ENCODE measurements at regions not wholly inside any gene's neighbourhood (a gene's known extent, or its start where the extent isn't known, plus 50 kb on each side); places are given as distances from the start of the nearest gene placed in this dataset.

GRCh38 chr6:165973473-165973872 is 194.2 kb downstream of the TBXT start:
- Histone ChIP-seq H3K4me3 (no peak overlapping the region), H3K9me3 (replicated peaks) (no peaks in the 10 kb centered on the region), H3K27me3 (0 out of 2 replicates have a peak, but pooled peaks cover 3% of the 10 kb centered on the region), H3K27ac (no peak overlapping the region), H3K36me3 (no peaks in the 10 kb centered on the region), H3K4me1 (no peaks in the 10 kb centered on the region)
- DNase-seq: peak in 1 of 2 experiments; percentile 24

GRCh38 chr6:165972139-165972802 is 195.4 kb downstream of the TBXT start:
- Histone ChIP-seq H3K27ac (no peak overlapping the region), H3K4me1 (no peaks in the 10 kb centered on the region), H3K27me3 (0 out of 2 replicates have a peak, but pooled peaks cover 3% of the 10 kb centered on the region), H3K9me3 (replicated peaks) (no peaks in the 10 kb centered on the region), H3K36me3 (no peaks in the 10 kb centered on the region), H3K4me3 (no peak overlapping the region)
- DNase-seq: no peak

GRCh38 chr6:165971202-165971601 is 196.4 kb downstream of the TBXT start:
- H3K27ac ChIP-seq: no peak overlapping the region

GRCh38 chr6:165970001-165970400 is 197.7 kb downstream of the TBXT start:
- no peak overlapping the region for H3K27ac ChIP-seq
- H3K4me3 ChIP-seq: no peak overlapping the region
- 0 out of 2 replicates have a peak, but pooled peaks cover 3% of the 10 kb centered on the region for H3K27me3 ChIP-seq
- DNase-seq: no peak
- H3K4me1 ChIP-seq: no peaks in the 10 kb centered on the region
- no peaks in the 10 kb centered on the region for H3K36me3 ChIP-seq
- no peaks in the 10 kb centered on the region for H3K9me3 ChIP-seq (replicated peaks)

More at GRCh38 chr6:165971202-165971601, 196.4 kb downstream of the TBXT start:
- DNase-seq: no peak
- Histone ChIP-seq H3K27me3 (0 out of 2 replicates have a peak, but pooled peaks cover 3% of the 10 kb centered on the region), H3K4me1 (no peaks in the 10 kb centered on the region), H3K4me3 (no peak overlapping the region), H3K9me3 (replicated peaks) (no peaks in the 10 kb centered on the region), H3K36me3 (no peaks in the 10 kb centered on the region)

GRCh38 chr6:165969184-165969583 is 198.5 kb downstream of the TBXT start:
- H3K27me3 ChIP-seq: peaks cover 5% of the 10 kb centered on the region; the same call in 1 of the 2 replicates
- DNase-seq: no peak
- no peak overlapping the region for H3K4me3 ChIP-seq

GRCh38 chr6:165968408-165968807 is 199.2 kb downstream of the TBXT start:
- Histone ChIP-seq H3K27me3 (peaks cover 7% of the 10 kb centered on the region; the same call in 1 of the 2 replicates), H3K9me3 (replicated peaks) (no peaks in the 10 kb centered on the region), H3K27ac (no peak overlapping the region), H3K4me3 (no peak overlapping the region), H3K4me1 (no peaks in the 10 kb centered on the region), H3K36me3 (no peaks in the 10 kb centered on the region)
- DNase-seq: no peak

More at GRCh38 chr6:165969184-165969583, 198.5 kb downstream of the TBXT start:
- Histone ChIP-seq H3K27ac (no peak overlapping the region), H3K9me3 (replicated peaks) (no peaks in the 10 kb centered on the region), H3K36me3 (no peaks in the 10 kb centered on the region), H3K4me1 (no peaks in the 10 kb centered on the region)

- H3K27me3 ChIP-seq: peaks cover 7% of the 10 kb centered on the region; the same call in 1 of the 2 replicates
- H3K36me3 ChIP-seq: no peaks in the 10 kb centered on the region
- H3K27ac ChIP-seq: no peak overlapping the region
- no peak for DNase-seq
- H3K4me1 ChIP-seq: no peaks in the 10 kb centered on the region
- no peak overlapping the region for H3K4me3 ChIP-seq
- no peaks in the 10 kb centered on the region for H3K9me3 ChIP-seq (replicated peaks)
Measured at GRCh38 chr6:165967810-165968407, 199.7 kb downstream of the TBXT start.

GRCh38 chr6:165963750-165964149 is 203.9 kb downstream of the TBXT start:
- Histone ChIP-seq H3K36me3 (no peaks in the 10 kb centered on the region), H3K4me1 (no peaks in the 10 kb centered on the region), H3K9me3 (replicated peaks) (no peaks in the 10 kb centered on the region), H3K27me3 (peaks cover 7% of the 10 kb centered on the region), H3K27ac (no peak overlapping the region), H3K4me3 (no peak overlapping the region)
- no peak for DNase-seq

GRCh38 chr6:165962366-165962765 is 205.3 kb downstream of the TBXT start:
- Histone ChIP-seq H3K27me3 (peaks cover 7% of the 10 kb centered on the region), H3K27ac (no peak overlapping the region), H3K9me3 (replicated peaks) (no peaks in the 10 kb centered on the region), H3K36me3 (no peaks in the 10 kb centered on the region), H3K4me3 (no peak overlapping the region), H3K4me1 (no peaks in the 10 kb centered on the region)
- DNase-seq: no peak

GRCh38 chr6:165961233-165961632 is 206.4 kb downstream of the TBXT start:
- Histone ChIP-seq H3K27me3 (peaks cover 7% of the 10 kb centered on the region), H3K36me3 (no peaks in the 10 kb centered on the region), H3K4me3 (no peak overlapping the region), H3K9me3 (replicated peaks) (no peaks in the 10 kb centered on the region), H3K4me1 (no peaks in the 10 kb centered on the region), H3K27ac (no peak overlapping the region)
- peak in 1 of 2 experiments; percentile 19 for DNase-seq

- Histone ChIP-seq H3K36me3 (no peaks in the 10 kb centered on the region), H3K27me3 (peaks cover 7% of the 10 kb centered on the region), H3K4me3 (no peak overlapping the region), H3K27ac (no peak overlapping the region), H3K4me1 (no peaks in the 10 kb centered on the region), H3K9me3 (replicated peaks) (no peaks in the 10 kb centered on the region)
- DNase-seq: no peak
Measured at GRCh38 chr6:165960695-165961094, 207.0 kb downstream of the TBXT start.

GRCh38 chr6:165959627-165960026 is 208.0 kb downstream of the TBXT start:
- peaks cover 6% of the 10 kb centered on the region for H3K27me3 ChIP-seq
- no peak overlapping the region for H3K4me3 ChIP-seq
- H3K36me3 ChIP-seq: no peaks in the 10 kb centered on the region
- H3K9me3 ChIP-seq (replicated peaks): no peaks in the 10 kb centered on the region
- no peak overlapping the region for H3K27ac ChIP-seq
- no peaks in the 10 kb centered on the region for H3K4me1 ChIP-seq
- DNase-seq: no peak

GRCh38 chr6:165956874-165957273 is 210.8 kb downstream of the TBXT start:
- Histone ChIP-seq H3K27ac (no peak overlapping the region), H3K9me3 (replicated peaks) (no peaks in the 10 kb centered on the region), H3K4me3 (no peak overlapping the region), H3K4me1 (no peaks in the 10 kb centered on the region), H3K27me3 (peaks cover 5% of the 10 kb centered on the region; the same call in 1 of the 2 replicates), H3K36me3 (no peaks in the 10 kb centered on the region)
- no peak for DNase-seq

- Histone ChIP-seq H3K27ac (no peak overlapping the region), H3K4me3 (no peak overlapping the region), H3K27me3 (peaks cover 15% of the 10 kb centered on the region; the same call in 1 of the 2 replicates), H3K4me1 (no peaks in the 10 kb centered on the region), H3K36me3 (no peaks in the 10 kb centered on the region), H3K9me3 (replicated peaks) (no peaks in the 10 kb centered on the region)
- DNase-seq: no peak
Measured at GRCh38 chr6:165952514-165952913, 215.1 kb downstream of the TBXT start.

- Histone ChIP-seq H3K36me3 (no peaks in the 10 kb centered on the region), H3K27me3 (peaks cover 15% of the 10 kb centered on the region; the same call in 1 of the 2 replicates), H3K4me1 (no peaks in the 10 kb centered on the region), H3K9me3 (replicated peaks) (no peaks in the 10 kb centered on the region), H3K4me3 (no peak overlapping the region), H3K27ac (no peak overlapping the region)
- DNase-seq: no peak
Measured at GRCh38 chr6:165950316-165950715, 217.3 kb downstream of the TBXT start.
